OCI-LY3 (cell line): ENCODE measurements at regions not wholly inside any gene's neighbourhood (a gene's known extent, or its start where the extent isn't known, plus 50 kb on each side); places are given as distances from the start of the nearest gene placed in this dataset.

ENCODE experiments used
- H2AFZ ChIP-seq: fragments of 200-600, 300-600 bp; shearing (Covaris generic); 2 replicates; pipeline ENCODE4 v1.6.0; 2014; ENCODE audit warnings: antibody characterized with exemption, low read depth, low read length
- H3K27ac ChIP-seq: fragments of 200-600, 300-600 bp; sonication (generic); 2 replicates; pipeline ENCODE4 v1.5.1; 2014; ENCODE audit warnings: mild to moderate bottlenecking, low read length, moderate library complexity, mixed read lengths
- H3K27me3 ChIP-seq: fragments of 200-600, 300-600 bp; sonication (generic); 2 replicates; pipeline ENCODE4 v1.6.1; 2014; ENCODE audit warnings: low read depth, low read length, mixed read lengths
- H3K36me3 ChIP-seq: fragments of 200-600, 300-600 bp; sonication (generic); replicated peaks from 2 replicates; pipeline ENCODE3; 2014; ENCODE audit warnings: low read depth, low read length, mixed read lengths
- H3K4me1 ChIP-seq: fragments of 300-600, 200-600 bp; sonication (generic); 2 replicates; pipeline ENCODE4 v1.6.1; 2014; ENCODE audit warnings: low read length, mixed read lengths
- H3K4me2 ChIP-seq: fragments of 200-600, 300-600 bp; sonication (generic); 2 replicates; pipeline ENCODE4 v1.6.1; 2014; ENCODE audit warnings: low read length, mixed read lengths
- H3K4me3 ChIP-seq: fragments of 300-600, 200-600 bp; sonication (generic); 2 replicates; pipeline ENCODE4 v1.5.1; 2014; ENCODE audit warnings: antibody characterized with exemption, mild to moderate bottlenecking, low read length, moderate library complexity
- H3K79me2 ChIP-seq: fragments of 300-600, 200-600 bp; shearing (Covaris generic); 2 replicates; pipeline ENCODE4 v1.6.1; 2014; ENCODE audit warnings: mild to moderate bottlenecking, low read length, mixed read lengths
- H3K9ac ChIP-seq: fragments of 300-600, 200-600 bp; shearing (Covaris generic); 2 replicates; pipeline ENCODE4 v1.6.0; 2014; ENCODE audit warnings: mild to moderate bottlenecking, low read length, moderate library complexity
- H3K9me3 ChIP-seq: fragments of 200-600, 300-600 bp; shearing (Covaris generic); 2 replicates; pipeline ENCODE4 v1.6.1; 2014; ENCODE audit warnings: low read length, mixed read lengths; ENCODE audit not compliant: insufficient read depth
- H4K20me1 ChIP-seq: fragments of 200-600, 300-600 bp; sonication (generic); 2 replicates; pipeline ENCODE4 v1.6.1; 2016; ENCODE audit warnings: low read length, mixed read lengths; ENCODE audit not compliant: insufficient read depth
- EZH2phosphoT487 ChIP-seq: fragments of 200-600 bp; shearing (Covaris generic); IDR thresholded peaks from 2 replicates; pipeline ENCODE4 v1.6.1; 2018; ENCODE audit warnings: antibody characterized with exemption, mixed run types, low read depth
- TF ChIP-seq, protein P1 (sequence below): fragments of 200-600, 300-600 bp; sonication (generic); IDR thresholded peaks from 2 replicates; pipeline ENCODE4 v1.5.1; 2014; ENCODE audit warnings: antibody characterized with exemption, low read length, low read depth

DNA sequence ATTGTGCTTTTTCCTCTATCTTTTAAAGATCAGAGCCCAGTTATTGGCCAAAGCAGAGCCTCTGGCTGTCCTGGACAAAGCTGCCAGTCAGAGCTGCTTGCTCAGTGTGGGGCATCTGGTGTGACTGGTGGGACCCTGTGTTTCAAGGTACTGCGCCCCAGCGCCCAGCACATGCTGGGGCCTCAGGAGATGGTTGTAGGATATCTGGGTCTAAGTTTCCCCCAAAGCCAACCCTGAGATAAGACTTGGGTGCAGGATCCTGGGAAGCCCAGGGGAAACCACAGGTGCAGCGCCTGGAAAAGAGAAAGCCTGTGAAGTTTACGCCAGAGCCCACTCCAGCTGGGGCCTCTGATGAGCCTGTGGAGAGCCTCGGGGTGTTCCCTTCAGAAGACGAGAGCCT lies 117.7 kb downstream of the RPIA start:
- Histone ChIP-seq H3K27ac (no peak overlapping the region), H4K20me1 (no peaks in the 10 kb centered on the region), H3K9me3 (no peaks in the 10 kb centered on the region), H3K27me3 (no peaks in the 10 kb centered on the region), H3K79me2 (no peaks in the 10 kb centered on the region), H2AFZ (no peak overlapping the region), H3K9ac (no peak overlapping the region), H3K4me1 (no peaks in the 10 kb centered on the region), H3K36me3 (no peaks in the 10 kb centered on the region), H3K4me2 (no peak overlapping the region), H3K4me3 (no peak overlapping the region)
- TF ChIP-seq EZH2phosphoT487, result no peak
- TF ChIP-seq, protein P1, sequence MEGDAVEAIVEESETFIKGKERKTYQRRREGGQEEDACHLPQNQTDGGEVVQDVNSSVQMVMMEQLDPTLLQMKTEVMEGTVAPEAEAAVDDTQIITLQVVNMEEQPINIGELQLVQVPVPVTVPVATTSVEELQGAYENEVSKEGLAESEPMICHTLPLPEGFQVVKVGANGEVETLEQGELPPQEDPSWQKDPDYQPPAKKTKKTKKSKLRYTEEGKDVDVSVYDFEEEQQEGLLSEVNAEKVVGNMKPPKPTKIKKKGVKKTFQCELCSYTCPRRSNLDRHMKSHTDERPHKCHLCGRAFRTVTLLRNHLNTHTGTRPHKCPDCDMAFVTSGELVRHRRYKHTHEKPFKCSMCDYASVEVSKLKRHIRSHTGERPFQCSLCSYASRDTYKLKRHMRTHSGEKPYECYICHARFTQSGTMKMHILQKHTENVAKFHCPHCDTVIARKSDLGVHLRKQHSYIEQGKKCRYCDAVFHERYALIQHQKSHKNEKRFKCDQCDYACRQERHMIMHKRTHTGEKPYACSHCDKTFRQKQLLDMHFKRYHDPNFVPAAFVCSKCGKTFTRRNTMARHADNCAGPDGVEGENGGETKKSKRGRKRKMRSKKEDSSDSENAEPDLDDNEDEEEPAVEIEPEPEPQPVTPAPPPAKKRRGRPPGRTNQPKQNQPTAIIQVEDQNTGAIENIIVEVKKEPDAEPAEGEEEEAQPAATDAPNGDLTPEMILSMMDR, result no peak

GRCh38 chr2:88810017-88810416 lies 118.5 kb downstream of the RPIA start:
- H3K27ac ChIP-seq, result no peak overlapping the region
- TF ChIP-seq EZH2phosphoT487, result no peak
- TF ChIP-seq, protein P1, result no peak
- H3K9ac ChIP-seq, result no peak overlapping the region
- no peaks in the 10 kb centered on the region for H4K20me1 ChIP-seq
- H2AFZ ChIP-seq, result no peak overlapping the region
- no peaks in the 10 kb centered on the region for H3K4me1 ChIP-seq
- H3K9me3 ChIP-seq, result no peaks in the 10 kb centered on the region
- H3K4me2 ChIP-seq, result no peak overlapping the region
- H3K36me3 ChIP-seq, result no peaks in the 10 kb centered on the region
- no peaks in the 10 kb centered on the region for H3K27me3 ChIP-seq
- H3K4me3 ChIP-seq, result no peak overlapping the region
- no peaks in the 10 kb centered on the region for H3K79me2 ChIP-seq

- Histone ChIP-seq H4K20me1 (no peaks in the 10 kb centered on the region), H2AFZ (no peak overlapping the region), H3K4me2 (no peak overlapping the region), H3K9ac (no peak overlapping the region), H3K79me2 (no peaks in the 10 kb centered on the region), H3K4me3 (no peak overlapping the region), H3K9me3 (no peaks in the 10 kb centered on the region), H3K27me3 (no peaks in the 10 kb centered on the region), H3K36me3 (no peaks in the 10 kb centered on the region), H3K4me1 (no peaks in the 10 kb centered on the region), H3K27ac (no peak overlapping the region)
- TF ChIP-seq EZH2phosphoT487, result no peak
- TF ChIP-seq, protein P1, result no peak
Observed at GRCh38 chr2:88810488-88810887, 119.0 kb downstream of the RPIA start.

GRCh38 chr2:88811233-88811632 lies 119.8 kb downstream of the RPIA start:
- H3K4me3 ChIP-seq, result no peak overlapping the region
- TF ChIP-seq EZH2phosphoT487, result no peak
- TF ChIP-seq, protein P1, result no peak
- no peaks in the 10 kb centered on the region for H3K27me3 ChIP-seq
- H3K9me3 ChIP-seq, result no peaks in the 10 kb centered on the region
- H3K4me2 ChIP-seq, result no peak overlapping the region
- H4K20me1 ChIP-seq, result no peaks in the 10 kb centered on the region
- H2AFZ ChIP-seq, result no peak overlapping the region
- no peak overlapping the region for H3K9ac ChIP-seq
- H3K4me1 ChIP-seq, result no peaks in the 10 kb centered on the region
- no peaks in the 10 kb centered on the region for H3K36me3 ChIP-seq
- H3K27ac ChIP-seq, result no peak overlapping the region
- H3K79me2 ChIP-seq, result no peaks in the 10 kb centered on the region
